ENCODE measurements at regions not wholly inside any gene's neighbourhood (a gene's known extent, or its start where the extent isn't known, plus 50 kb on each side); places are given as distances from the start of the nearest gene placed in this dataset.
"Not testable (repeated sequence)": the region's sequence is repeated elsewhere in the genome, so short reads cannot be mapped to it uniquely, and the experiment has no call there.

GRCh38 chr5:87599778-87600177 is 187.0 kb upstream of the CCNH start:
- DNase-seq (ENCODE audit: low read depth), result no peak
- no peak overlapping the region for H3K4me3 ChIP-seq (replicated peaks; ENCODE audit: low read depth, low read length)
- TF ChIP-seq, protein P1, sequence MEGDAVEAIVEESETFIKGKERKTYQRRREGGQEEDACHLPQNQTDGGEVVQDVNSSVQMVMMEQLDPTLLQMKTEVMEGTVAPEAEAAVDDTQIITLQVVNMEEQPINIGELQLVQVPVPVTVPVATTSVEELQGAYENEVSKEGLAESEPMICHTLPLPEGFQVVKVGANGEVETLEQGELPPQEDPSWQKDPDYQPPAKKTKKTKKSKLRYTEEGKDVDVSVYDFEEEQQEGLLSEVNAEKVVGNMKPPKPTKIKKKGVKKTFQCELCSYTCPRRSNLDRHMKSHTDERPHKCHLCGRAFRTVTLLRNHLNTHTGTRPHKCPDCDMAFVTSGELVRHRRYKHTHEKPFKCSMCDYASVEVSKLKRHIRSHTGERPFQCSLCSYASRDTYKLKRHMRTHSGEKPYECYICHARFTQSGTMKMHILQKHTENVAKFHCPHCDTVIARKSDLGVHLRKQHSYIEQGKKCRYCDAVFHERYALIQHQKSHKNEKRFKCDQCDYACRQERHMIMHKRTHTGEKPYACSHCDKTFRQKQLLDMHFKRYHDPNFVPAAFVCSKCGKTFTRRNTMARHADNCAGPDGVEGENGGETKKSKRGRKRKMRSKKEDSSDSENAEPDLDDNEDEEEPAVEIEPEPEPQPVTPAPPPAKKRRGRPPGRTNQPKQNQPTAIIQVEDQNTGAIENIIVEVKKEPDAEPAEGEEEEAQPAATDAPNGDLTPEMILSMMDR (IDR thresholded peaks at IDR 0.05; ENCODE audit: low read length, missing control alignments), result no peak

DNA sequence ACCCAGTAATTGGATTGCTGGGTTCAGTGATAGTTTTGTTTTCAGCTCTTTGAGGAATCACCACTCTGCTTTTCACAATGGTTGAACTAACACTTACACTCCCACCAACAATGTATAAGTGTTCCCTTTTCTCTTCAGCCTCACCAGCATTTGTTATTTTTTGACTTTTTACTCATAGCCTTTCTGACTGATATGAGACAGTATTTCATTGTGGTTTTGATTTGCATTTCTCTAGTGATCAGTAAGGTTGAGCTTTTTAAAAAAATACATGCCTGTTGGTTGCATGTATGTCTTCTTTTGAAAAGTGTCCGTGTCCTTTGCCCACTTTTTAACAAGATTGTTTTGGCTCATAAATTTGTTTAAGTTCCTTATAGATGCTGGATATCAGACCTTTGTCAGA is 185.7 kb upstream of the CCNH start:
- DNase-seq (ENCODE audit: low read depth), result no peak
- TF ChIP-seq, protein P1 (IDR thresholded peaks at IDR 0.05; ENCODE audit: low read length, missing control alignments), result no peak
- H3K4me3 ChIP-seq (replicated peaks; ENCODE audit: low read depth, low read length), result no peak overlapping the region

DNA sequence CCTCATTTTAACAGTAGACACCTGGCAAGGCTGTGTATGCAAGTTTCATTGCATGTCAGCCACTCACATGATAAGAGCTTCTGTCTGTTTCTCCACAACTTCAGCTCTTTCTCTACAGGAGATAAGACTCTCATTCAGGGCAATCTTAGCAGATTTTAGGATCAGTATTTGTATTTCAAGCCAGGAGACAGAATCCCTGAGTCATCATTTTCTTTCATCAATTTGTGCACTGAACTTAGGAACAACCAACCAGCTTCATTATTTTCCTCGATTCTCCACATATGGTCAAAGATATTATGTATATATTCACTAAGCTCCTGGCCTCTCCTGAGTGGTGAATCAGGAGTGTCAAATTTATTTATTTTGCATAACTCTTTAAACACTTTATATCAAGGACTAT is 181.8 kb upstream of the CCNH start:
- TF ChIP-seq, protein P1 (IDR thresholded peaks at IDR 0.05; ENCODE audit: low read length, missing control alignments), result no peak
- no peak overlapping the region for H3K4me3 ChIP-seq (replicated peaks; ENCODE audit: low read depth, low read length)
- DNase-seq (ENCODE audit: low read depth), result no peak

DNA sequence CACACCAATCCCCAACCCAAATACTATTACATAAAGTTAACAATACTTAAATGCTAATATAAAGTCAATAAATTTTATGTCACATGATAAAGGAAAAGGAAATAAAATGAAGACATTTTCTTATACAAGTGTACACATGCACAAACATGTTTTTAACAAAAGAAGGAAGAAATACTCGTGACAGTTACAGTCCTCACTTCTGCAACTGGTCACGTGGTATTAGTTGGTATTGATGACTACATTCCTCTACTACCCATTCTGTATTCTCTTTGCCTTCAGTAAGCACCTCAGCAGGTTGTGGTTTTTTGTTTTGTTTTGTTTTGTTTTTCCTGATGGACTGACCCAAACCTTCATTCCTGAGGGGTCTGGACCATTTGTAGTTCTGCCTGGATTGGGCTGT is 176.9 kb upstream of the CCNH start:
- DNase-seq (ENCODE audit: low read depth), result no peak
- TF ChIP-seq, protein P1 (IDR thresholded peaks at IDR 0.05; ENCODE audit: low read length, missing control alignments), result no peak
- H3K4me3 ChIP-seq (replicated peaks; ENCODE audit: low read depth, low read length), result no peak overlapping the region

DNA sequence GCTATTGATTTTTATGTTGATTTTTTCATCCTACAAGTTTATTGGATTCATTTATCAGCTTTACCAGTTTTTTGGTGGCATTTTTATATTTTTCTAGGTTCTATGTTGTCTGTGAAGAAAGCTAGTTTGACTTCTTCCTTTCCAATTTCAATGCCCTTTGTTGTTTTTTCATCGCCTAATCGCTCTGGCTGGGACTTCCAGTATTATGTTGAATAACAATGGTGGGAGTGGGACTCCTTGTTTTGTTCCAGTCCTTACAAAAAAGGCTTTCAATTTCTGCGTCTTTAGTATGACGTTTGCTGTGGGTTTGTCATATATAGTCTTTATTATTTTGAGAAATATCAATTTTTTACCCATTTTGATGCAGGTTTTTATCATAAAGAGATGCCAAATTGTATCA is 175.6 kb upstream of the CCNH start:
- TF ChIP-seq, protein P1 (IDR thresholded peaks at IDR 0.05; ENCODE audit: low read length, missing control alignments), result no peak
- no peak for DNase-seq (ENCODE audit: low read depth)
- no peak overlapping the region for H3K4me3 ChIP-seq (replicated peaks; ENCODE audit: low read depth, low read length)

DNA sequence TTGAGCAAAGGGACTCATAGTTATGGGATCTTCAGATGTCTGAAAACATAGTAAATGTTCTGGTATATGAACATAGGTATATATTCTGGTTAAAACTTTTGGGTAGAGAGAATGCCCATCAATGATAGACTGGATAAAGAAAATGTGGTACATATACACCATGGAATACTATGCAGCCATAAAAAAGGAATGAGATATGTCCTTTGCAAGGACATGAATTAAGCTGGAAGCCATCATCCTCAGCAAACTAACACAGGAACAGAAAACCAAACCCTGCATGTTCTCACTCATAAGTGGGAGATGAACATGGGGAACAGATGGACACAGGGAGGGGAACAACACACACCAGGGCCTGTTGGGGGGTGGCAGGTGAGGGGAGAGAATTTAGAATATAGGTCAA is 171.0 kb upstream of the CCNH start:
- DNase-seq (ENCODE audit: low read depth); H3K4me3 ChIP-seq (replicated peaks; ENCODE audit: low read depth, low read length): not testable (repeated sequence)

GRCh38 chr5:87582149-87582548 is 169.4 kb upstream of the CCNH start:
- no peak overlapping the region for H3K4me3 ChIP-seq (replicated peaks; ENCODE audit: low read depth, low read length)
- DNase-seq (ENCODE audit: low read depth), result no peak
- TF ChIP-seq, protein P1 (IDR thresholded peaks at IDR 0.05; ENCODE audit: low read length, missing control alignments), result no peak

DNA sequence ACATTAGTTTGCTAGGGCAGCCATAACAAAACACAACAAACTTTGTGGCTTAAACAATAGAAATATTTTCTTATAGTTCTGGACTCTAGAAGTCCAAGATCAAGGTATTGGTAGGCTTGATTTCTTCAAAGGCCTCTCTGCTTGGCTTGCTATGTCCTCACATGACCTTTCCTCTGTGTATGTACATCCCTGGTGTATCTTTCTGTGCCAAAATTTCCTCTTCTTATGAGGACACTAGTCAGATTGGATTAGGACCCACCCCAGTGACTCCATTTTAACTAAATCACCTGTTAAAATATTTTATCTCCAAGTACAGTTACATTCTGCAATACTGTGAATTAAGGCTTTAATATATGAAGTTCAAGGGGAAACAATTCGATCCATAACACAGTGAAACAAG is 168.9 kb upstream of the CCNH start:
- TF ChIP-seq, protein P1 (IDR thresholded peaks at IDR 0.05; ENCODE audit: low read length, missing control alignments), result no peak
- no peak for DNase-seq (ENCODE audit: low read depth)
- H3K4me3 ChIP-seq (replicated peaks; ENCODE audit: low read depth, low read length), result no peak overlapping the region

Measured in fibroblast of pulmonary artery (primary cell).